Activated CD8-positive, alpha-beta memory T cell treated with anti-CD3 and anti-CD28 coated beads for 4 hours (primary cell): ENCODE measurements at regions not wholly inside any gene's neighbourhood (a gene's known extent, or its start where the extent isn't known, plus 50 kb on each side); places are given as distances from the start of the nearest gene placed in this dataset.
"Not testable (repeated sequence)": the region's sequence is repeated elsewhere in the genome, so short reads cannot be mapped to it uniquely, and the experiment has no call there.

Source experiments
- DNase-seq, 2 donors: peaks; one replicate each; pipeline ENCODE4 v3.0.0-alpha.2; 2020; ENCODE audit warnings: low read depth in 2 of 2

- DNase-seq = no peak
Measured at GRCh38 chr5:152051499-152052454, 127.1 kb upstream of the GLRA1 start.

GRCh38 chr5:152046361-152046760, 121.7 kb upstream of the GLRA1 start:
- DNase-seq = no peak

- DNase-seq = not testable (repeated sequence)
Measured at GRCh38 chr5:152038856-152039255, 114.2 kb upstream of the GLRA1 start.

- not testable (repeated sequence) for DNase-seq
Measured at GRCh38 chr5:152026328-152027024, 101.8 kb upstream of the GLRA1 start.

- DNase-seq = no peak
Measured at GRCh38 chr5:152016421-152016820, 91.8 kb upstream of the GLRA1 start.

GRCh38 chr5:152007653-152008335, 83.1 kb upstream of the GLRA1 start:
- no peak for DNase-seq

GRCh38 chr5:152004095-152004494, 79.4 kb upstream of the GLRA1 start:
- DNase-seq = no peak
